ENCODE measurements at regions not wholly inside any gene's neighbourhood (a gene's known extent, or its start where the extent isn't known, plus 50 kb on each side); places are given as distances from the start of the nearest gene placed in this dataset.

DNA sequence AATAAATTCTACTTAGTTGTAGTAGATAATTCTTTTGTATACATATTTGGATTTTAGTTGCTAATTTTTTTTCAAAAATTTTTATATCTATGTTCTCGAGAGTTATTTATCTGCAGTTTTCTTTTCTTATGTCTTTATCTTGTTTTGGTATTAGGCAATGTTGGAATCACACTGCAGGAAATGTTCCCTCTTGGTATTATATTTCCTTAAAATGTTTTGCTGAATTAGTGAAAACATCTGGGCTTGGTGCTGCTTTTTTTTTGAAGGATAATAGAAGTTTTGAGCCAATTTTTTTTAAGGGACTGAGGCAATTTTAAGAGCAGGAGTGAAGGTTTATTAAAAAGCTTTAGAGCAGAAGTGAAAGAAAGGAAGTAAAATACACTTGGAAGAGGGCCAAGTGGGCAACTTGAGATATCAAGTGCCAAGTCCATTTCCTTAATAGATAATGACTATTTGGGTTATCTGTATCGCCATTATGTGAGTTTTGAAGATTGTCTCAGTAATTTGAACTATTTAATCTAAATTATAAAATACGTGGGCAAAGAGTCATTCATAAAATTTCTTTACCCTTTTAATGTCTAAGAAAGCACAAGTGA, 1390.1 kb upstream of the CDH8 start:
- no peak overlapping the region for H3K4me3 ChIP-seq
- no peaks in the 10 kb centered on the region for H3K27me3 ChIP-seq
- peak in 1 of 2 donors; percentile 37 for DNase-seq (ENCODE audit: low read depth in 1 of 2, low spot score in 1 of 2)
- TF ChIP-seq, protein P1, sequence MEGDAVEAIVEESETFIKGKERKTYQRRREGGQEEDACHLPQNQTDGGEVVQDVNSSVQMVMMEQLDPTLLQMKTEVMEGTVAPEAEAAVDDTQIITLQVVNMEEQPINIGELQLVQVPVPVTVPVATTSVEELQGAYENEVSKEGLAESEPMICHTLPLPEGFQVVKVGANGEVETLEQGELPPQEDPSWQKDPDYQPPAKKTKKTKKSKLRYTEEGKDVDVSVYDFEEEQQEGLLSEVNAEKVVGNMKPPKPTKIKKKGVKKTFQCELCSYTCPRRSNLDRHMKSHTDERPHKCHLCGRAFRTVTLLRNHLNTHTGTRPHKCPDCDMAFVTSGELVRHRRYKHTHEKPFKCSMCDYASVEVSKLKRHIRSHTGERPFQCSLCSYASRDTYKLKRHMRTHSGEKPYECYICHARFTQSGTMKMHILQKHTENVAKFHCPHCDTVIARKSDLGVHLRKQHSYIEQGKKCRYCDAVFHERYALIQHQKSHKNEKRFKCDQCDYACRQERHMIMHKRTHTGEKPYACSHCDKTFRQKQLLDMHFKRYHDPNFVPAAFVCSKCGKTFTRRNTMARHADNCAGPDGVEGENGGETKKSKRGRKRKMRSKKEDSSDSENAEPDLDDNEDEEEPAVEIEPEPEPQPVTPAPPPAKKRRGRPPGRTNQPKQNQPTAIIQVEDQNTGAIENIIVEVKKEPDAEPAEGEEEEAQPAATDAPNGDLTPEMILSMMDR (IDR thresholded peaks at IDR 0.05; ENCODE audit: low read depth, low read length) = no peak
- H3K4me1 ChIP-seq (ENCODE audit: low read depth) = peaks cover 5% of the 10 kb centered on the region
- H3K27ac ChIP-seq = no peak overlapping the region
- H3K36me3 ChIP-seq = no peaks in the 10 kb centered on the region
- H3K9me3 ChIP-seq (ENCODE audit: low read depth) = no peaks in the 10 kb centered on the region

DNA sequence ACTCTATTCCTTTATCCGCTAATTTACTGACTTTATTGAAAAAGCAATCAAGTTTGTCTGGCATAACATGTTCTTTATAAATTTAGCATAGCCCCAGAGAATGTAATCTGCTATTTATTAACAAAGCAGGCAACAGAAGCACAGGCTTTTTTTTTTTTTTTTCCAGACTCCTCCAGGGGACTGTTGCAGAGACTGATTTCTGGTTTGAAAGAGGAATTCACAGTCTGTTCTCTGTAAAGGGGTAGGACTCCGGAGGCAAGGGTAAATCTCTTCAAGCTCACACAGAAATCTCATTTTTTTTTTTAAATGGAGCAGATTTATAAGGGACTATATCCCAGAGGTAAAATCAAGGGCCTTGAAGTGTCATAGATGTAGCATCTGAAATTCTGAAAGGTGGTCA, 1386.5 kb upstream of the CDH8 start:
- TF ChIP-seq, protein P1 (IDR thresholded peaks at IDR 0.05; ENCODE audit: low read depth, low read length) = no peak
- DNase-seq (ENCODE audit: low read depth in 1 of 2, low spot score in 1 of 2) = no peak
- H3K27me3 ChIP-seq = no peaks in the 10 kb centered on the region
- no peaks in the 10 kb centered on the region for H3K36me3 ChIP-seq
- no peaks in the 10 kb centered on the region for H3K9me3 ChIP-seq (ENCODE audit: low read depth)
- H3K27ac ChIP-seq = no peak overlapping the region
- no peak overlapping the region for H3K4me3 ChIP-seq
- H3K4me1 ChIP-seq (ENCODE audit: low read depth) = peaks cover 5% of the 10 kb centered on the region

DNA sequence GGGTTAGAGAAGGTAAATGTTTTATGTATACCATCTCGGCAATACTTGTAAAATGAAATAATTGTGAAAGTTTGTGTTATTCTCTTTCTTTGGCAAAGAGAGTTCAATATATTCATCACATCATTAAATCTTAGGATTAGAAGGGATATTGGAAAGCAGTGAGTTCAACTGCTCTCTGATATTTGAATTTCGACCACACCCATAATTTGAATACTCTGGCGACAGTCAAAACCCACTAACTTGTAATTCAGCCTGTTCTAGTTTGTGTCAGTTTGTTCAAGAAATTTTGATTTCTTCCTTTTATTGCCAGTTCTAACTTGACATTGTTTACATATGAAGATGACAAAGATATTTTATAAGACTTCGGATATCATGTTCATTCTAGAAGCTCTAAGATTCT, 1380.5 kb upstream of the CDH8 start:
- DNase-seq (ENCODE audit: low read depth in 1 of 2, low spot score in 1 of 2) = no peak
- no peaks in the 10 kb centered on the region for H3K9me3 ChIP-seq (ENCODE audit: low read depth)
- H3K27ac ChIP-seq = no peak overlapping the region
- H3K36me3 ChIP-seq = no peaks in the 10 kb centered on the region
- H3K27me3 ChIP-seq = no peaks in the 10 kb centered on the region
- TF ChIP-seq, protein P1 (IDR thresholded peaks at IDR 0.05; ENCODE audit: low read depth, low read length) = no peak
- no peak overlapping the region for H3K4me3 ChIP-seq
- no peaks in the 10 kb centered on the region for H3K4me1 ChIP-seq (ENCODE audit: low read depth)

GRCh38 chr16:63415014-63415413, 1378.8 kb upstream of the CDH8 start:
- no peak for DNase-seq (ENCODE audit: low read depth in 1 of 2, low spot score in 1 of 2)
- H3K27me3 ChIP-seq = no peaks in the 10 kb centered on the region
- no peak overlapping the region for H3K4me3 ChIP-seq
- H3K4me1 ChIP-seq (ENCODE audit: low read depth) = no peaks in the 10 kb centered on the region
- no peaks in the 10 kb centered on the region for H3K36me3 ChIP-seq
- TF ChIP-seq, protein P1 (IDR thresholded peaks at IDR 0.05; ENCODE audit: low read depth, low read length) = no peak
- H3K9me3 ChIP-seq (ENCODE audit: low read depth) = no peaks in the 10 kb centered on the region
- no peak overlapping the region for H3K27ac ChIP-seq

GRCh38 chr16:63410594-63410993, 1374.4 kb upstream of the CDH8 start:
- Histone ChIP-seq H3K36me3 (no peaks in the 10 kb centered on the region), H3K27me3 (no peaks in the 10 kb centered on the region), H3K9me3 (ENCODE audit: low read depth) (no peaks in the 10 kb centered on the region), H3K4me3 (no peak overlapping the region), H3K4me1 (ENCODE audit: low read depth) (no peaks in the 10 kb centered on the region), H3K27ac (no peak overlapping the region)
- TF ChIP-seq, protein P1 (IDR thresholded peaks at IDR 0.05; ENCODE audit: low read depth, low read length) = no peak
- DNase-seq (ENCODE audit: low read depth in 1 of 2, low spot score in 1 of 2) = no peak

Data from cardiac muscle cell (in vitro differentiated cells and primary cell).